LNCaP clone FGC (cell line): ENCODE measurements at regions not wholly inside any gene's neighbourhood (a gene's known extent, or its start where the extent isn't known, plus 50 kb on each side); places are given as distances from the start of the nearest gene placed in this dataset.

Experiments
- DNase-seq: peaks from one replicate; pipeline ENCODE4 v3.0.0-alpha.2; 2011; ENCODE audit warnings: low read depth
- H3K4me3 ChIP-seq: 2 replicates; pipeline ENCODE4 v1.5.1; 2011; ENCODE audit warnings: mild to moderate bottlenecking, low read depth, low read length, control low read depth
- CTCF ChIP-seq: IDR thresholded peaks from 2 replicates; pipeline ENCODE4 v1.5.1; 2012; ENCODE audit warnings: mild to moderate bottlenecking; ENCODE audit not compliant: control insufficient read depth, insufficient read depth; ENCODE audit errors: extremely low read depth

- H3K4me3 ChIP-seq, result no peak overlapping the region
- TF ChIP-seq CTCF, result no peak
- no peak for DNase-seq
Observed at GRCh38 chr2:193331676-193332075, 1136.9 kb upstream of the TMEFF2 start.

- TF ChIP-seq CTCF, result no peak
- no peak for DNase-seq
- H3K4me3 ChIP-seq, result no peak overlapping the region
Observed at GRCh38 chr2:193326296-193326695, 1131.6 kb upstream of the TMEFF2 start.

- TF ChIP-seq CTCF, result no peak
- H3K4me3 ChIP-seq, result no peak overlapping the region
- DNase-seq, result no peak
Observed at GRCh38 chr2:193315428-193316091, 1120.8 kb upstream of the TMEFF2 start.

- no peak for DNase-seq
- no peak for TF ChIP-seq CTCF
- no peak overlapping the region for H3K4me3 ChIP-seq
Observed at GRCh38 chr2:193303464-193303863, 1108.7 kb upstream of the TMEFF2 start.

GRCh38 chr2:193294371-193294770, 1099.6 kb upstream of the TMEFF2 start:
- TF ChIP-seq CTCF, result no peak
- no peak for DNase-seq
- H3K4me3 ChIP-seq, result no peak overlapping the region

GRCh38 chr2:193279361-193279760, 1084.6 kb upstream of the TMEFF2 start:
- no peak for TF ChIP-seq CTCF
- DNase-seq, result no peak
- H3K4me3 ChIP-seq, result no peak overlapping the region

- no peak overlapping the region for H3K4me3 ChIP-seq
- no peak for DNase-seq
- no peak for TF ChIP-seq CTCF
Observed at GRCh38 chr2:193276988-193277387, 1082.3 kb upstream of the TMEFF2 start.
